ENCODE measurements at regions not wholly inside any gene's neighbourhood (a gene's known extent, or its start where the extent isn't known, plus 50 kb on each side); places are given as distances from the start of the nearest gene placed in this dataset.

DNA sequence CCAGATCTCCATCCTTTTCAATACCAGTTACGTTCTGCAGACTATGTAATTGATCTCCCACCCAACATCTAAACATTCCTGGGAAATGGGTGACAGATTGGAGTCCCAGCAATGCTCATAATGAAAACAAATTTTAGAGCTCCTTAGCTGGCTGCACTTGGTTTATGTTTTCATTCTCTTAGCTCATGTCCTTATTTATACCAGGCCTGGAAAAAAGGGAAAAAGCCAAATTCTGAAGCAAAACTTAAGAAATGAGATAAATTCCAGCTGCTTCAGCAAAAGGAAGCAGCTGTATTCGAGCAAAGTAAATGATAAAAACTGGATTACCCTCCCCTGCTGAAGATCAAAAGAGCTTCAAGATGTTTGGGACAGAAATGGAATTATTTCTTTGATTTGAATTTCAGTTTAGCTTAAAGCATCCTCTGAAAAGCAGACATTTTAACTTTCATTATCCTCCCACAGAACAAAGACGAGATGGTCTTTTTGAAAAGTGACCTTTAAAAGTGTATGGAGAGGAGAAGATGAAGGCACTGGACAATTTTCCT lies 196.5 kb upstream of the THUMPD2 start:
- TF ChIP-seq, protein P1, sequence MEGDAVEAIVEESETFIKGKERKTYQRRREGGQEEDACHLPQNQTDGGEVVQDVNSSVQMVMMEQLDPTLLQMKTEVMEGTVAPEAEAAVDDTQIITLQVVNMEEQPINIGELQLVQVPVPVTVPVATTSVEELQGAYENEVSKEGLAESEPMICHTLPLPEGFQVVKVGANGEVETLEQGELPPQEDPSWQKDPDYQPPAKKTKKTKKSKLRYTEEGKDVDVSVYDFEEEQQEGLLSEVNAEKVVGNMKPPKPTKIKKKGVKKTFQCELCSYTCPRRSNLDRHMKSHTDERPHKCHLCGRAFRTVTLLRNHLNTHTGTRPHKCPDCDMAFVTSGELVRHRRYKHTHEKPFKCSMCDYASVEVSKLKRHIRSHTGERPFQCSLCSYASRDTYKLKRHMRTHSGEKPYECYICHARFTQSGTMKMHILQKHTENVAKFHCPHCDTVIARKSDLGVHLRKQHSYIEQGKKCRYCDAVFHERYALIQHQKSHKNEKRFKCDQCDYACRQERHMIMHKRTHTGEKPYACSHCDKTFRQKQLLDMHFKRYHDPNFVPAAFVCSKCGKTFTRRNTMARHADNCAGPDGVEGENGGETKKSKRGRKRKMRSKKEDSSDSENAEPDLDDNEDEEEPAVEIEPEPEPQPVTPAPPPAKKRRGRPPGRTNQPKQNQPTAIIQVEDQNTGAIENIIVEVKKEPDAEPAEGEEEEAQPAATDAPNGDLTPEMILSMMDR (IDR thresholded peaks at IDR 0.05): no peak
- no peak for TF ChIP-seq POLR2A (IDR thresholded peaks at IDR 0.05)

Data from ovary (tissue), 3 donors.